HT-29 (cell line): ENCODE measurements at regions not wholly inside any gene's neighbourhood (a gene's known extent, or its start where the extent isn't known, plus 50 kb on each side); places are given as distances from the start of the nearest gene placed in this dataset.

Experiments
- DNase-seq: peaks from one replicate; pipeline ENCODE4 v3.0.0-alpha.2; 2015; ENCODE audit warnings: low spot score

GRCh38 chr6:4297348-4297747, 162.0 kb upstream of the ECI2 start:
- no peak for DNase-seq

DNA sequence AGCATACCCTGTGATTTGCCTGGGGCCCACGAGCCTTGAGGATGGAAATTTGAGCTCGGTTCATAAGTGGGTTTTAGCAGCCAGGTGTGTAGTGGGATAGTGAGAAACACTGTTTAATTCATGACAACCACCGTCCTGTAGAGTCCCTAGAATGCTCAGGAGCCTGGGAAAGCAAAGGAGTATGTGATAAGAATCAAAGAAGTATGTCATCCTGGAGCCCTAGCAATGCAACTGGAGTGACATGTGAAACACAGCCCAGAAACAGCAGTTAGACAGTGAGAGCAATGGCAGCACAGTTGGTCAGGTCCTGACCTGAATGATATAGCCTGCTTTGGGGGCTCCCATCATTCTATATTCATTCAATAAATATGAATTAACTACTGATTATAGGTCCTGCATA, 161.2 kb upstream of the ECI2 start:
- DNase-seq: no peak

- no peak for DNase-seq
Measured at GRCh38 chr6:4295783-4296155, 160.4 kb upstream of the ECI2 start.

- DNase-seq: no peak
Measured at GRCh38 chr6:4295058-4295782, 159.8 kb upstream of the ECI2 start.

DNA sequence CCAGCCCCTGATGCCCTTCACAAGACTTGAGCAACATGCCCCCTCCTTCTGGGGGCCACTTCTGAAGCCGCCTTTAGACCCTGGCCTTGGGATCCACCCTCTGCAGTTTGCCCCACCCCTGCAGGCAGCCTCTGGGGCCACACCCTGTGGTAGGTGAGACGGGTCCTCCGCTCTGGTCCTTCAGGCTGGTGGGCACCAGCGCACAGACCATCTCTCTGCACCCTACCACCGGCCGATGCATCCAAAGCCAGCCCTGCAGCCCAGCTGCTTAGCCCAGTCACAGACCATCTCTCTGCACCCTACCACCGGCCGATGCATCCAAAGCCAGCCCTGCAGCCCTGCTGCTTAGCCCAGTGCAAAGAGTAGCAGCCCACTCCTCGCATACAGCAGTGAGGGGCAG, 159.3 kb upstream of the ECI2 start:
- no peak for DNase-seq

- no peak for DNase-seq
Measured at GRCh38 chr6:4291453-4292403, 156.4 kb upstream of the ECI2 start.

DNA sequence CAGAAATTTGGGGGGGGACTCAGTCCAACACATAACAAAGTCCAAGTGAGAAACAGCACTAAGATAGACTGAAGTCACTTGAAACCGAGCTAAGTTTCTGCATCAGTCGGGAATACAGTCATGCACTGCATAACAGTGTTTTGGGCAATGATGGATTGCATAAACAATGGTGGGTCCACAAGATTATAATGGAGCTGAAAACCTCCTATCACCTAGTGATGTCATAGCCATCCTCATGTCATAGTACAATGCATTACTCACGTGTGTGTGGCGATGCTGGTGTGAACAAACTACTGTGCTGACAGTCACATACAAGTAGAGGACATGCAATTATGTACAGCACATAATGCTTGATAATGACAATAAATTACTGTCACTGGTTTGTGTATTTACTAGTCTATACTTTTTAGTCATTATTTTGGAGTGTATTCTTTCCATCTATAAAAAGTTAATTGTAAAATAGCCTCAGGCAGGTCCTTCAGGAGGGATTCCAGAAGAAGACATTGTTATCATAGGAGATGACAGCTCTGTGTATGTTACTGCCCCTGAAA, 154.5 kb upstream of the ECI2 start:
- no peak for DNase-seq

DNA sequence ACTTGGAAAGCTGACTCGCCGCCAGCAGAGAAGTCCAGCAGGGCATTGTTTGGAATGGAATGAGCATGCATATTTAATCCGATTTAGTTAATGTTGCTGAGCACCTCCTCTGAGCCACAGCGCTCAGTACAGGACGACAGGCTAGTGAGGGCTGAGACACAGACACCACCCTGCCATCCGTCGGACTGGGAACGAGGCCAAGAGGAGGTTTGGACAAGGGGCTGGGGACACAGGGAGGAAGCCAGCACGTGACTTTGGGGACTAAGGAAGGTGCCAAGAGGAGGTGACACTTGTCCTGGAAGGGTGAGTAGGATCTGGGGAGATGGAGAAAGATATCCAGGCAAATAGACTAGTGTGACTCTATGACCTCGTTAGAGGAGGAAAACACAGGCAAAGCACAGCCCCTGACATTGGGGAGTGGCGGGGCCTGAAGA, 152.5 kb upstream of the ECI2 start:
- DNase-seq: no peak

DNA sequence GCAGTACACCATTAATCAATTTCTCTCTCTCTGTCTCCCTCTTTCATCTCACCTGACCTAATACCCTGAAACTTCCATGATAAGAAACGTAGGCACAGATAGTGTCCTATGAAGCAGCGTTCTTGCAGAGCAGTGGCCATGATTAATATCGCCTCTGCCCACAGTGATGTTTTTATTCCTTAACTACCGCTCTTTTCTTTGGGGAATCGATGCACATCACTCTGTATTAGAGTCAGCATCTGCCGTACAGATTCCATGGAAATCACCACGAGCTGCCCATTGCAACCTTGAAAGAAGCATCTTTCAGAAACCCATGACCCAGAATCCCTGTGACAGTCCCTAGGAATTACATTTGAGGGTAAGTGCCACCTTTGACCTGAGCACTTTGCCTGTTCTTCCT, 152.0 kb upstream of the ECI2 start:
- no peak for DNase-seq

DNA sequence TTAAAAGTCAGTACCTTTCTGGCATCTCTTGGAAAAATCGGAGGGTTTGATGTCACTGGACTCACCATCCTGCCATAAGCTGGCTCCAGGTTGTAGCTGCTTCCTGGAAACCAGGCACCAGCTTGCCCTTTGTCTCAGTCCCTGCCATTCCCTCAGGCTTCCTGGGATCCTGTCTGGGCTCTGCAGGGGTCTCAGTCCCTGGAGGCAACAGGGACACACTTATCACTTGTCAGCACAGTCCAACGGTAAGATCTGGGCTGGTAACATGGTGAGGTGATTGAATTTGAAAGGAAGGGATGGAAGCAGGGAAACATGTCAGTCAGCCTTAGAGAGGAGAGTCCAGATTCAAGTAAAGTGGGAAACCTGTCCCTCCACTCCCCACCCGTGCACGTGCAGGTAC, 147.6 kb upstream of the ECI2 start:
- DNase-seq: no peak

- DNase-seq: peak; percentile 24
Measured at GRCh38 chr6:4281341-4282293, 146.2 kb upstream of the ECI2 start.

DNA sequence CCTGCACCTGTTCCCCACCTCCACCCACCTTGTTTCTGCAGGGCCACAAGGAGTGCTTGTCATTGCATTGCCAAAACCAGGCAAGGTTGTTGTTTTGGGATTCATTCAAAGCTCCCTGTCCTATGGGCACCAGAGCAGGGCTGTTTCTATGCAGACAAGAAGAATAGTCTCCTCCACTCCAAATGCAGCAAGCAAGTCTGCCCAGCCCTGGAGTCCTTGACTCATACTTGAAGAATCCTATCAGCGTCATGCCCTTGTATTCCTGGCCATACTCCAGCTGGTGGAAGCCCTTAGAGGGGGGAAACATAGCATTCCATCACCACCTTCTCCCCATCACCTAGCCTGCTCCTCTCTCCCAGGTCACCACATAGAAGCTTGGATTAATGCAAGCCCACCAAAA, 145.3 kb upstream of the ECI2 start:
- no peak for DNase-seq

DNA sequence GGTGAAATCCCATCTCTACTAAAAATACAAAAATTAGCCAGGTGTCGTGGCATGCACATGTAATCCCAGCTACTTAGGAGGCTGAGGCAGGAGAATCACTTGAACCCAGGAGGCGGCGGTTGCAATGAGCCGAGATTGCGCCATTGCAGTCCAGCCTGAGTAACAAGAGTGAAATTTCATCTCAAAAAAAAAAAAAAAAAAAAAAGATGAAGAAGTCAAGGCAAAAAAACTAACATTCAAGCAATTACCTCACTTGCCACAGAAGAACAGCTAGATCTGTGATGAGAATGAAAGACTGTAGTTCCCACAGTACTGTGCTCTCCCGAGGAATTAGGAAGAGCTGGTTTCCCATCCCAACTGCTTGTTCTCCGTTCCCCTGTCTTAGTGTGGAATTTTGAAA, 144.7 kb upstream of the ECI2 start:
- no peak for DNase-seq

- DNase-seq: no peak
Measured at GRCh38 chr6:4274382-4275082, 139.2 kb upstream of the ECI2 start.

DNA sequence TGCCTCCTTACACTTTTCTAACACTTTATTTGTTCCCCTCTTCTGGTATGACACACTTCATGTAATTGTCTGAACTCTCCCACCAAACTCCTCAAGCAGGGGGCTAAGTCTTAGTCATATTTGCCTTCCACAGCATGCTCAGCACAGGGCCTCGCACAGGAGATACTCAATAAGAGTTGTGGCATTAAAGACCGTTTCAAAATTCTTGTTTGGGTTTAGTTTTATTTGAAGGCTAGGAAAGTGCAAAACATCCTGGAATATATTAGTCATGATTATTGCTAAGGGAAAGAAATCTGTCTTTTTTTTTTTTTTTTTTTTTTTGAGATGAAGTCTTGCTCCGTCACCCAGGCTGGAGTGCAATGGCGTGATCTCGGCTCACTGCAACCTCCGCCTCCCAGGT, 137.6 kb upstream of the ECI2 start:
- DNase-seq: no peak

- no peak for DNase-seq
Measured at GRCh38 chr6:4271761-4272470, 136.5 kb upstream of the ECI2 start.

DNA sequence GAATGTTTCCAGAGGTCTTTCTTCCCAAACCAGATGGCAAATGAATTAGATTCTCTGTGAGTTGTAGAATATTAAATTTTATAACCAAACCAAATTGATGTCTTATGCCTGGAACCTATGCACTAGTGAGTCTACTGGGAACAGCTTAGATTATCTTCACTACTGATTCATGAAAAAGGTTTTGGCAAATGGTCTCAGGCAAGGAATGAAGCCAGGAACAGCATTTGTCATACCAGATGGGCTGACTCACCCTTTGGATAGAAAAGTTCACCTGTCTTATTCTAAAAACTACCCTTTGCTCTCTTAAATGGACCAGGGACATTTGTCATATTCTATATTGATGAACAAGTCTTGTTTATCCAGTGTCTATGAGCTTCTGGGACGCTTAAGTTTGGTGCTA, 135.4 kb upstream of the ECI2 start:
- no peak for DNase-seq

- no peak for DNase-seq
Measured at GRCh38 chr6:4270001-4270400, 134.6 kb upstream of the ECI2 start.

DNA sequence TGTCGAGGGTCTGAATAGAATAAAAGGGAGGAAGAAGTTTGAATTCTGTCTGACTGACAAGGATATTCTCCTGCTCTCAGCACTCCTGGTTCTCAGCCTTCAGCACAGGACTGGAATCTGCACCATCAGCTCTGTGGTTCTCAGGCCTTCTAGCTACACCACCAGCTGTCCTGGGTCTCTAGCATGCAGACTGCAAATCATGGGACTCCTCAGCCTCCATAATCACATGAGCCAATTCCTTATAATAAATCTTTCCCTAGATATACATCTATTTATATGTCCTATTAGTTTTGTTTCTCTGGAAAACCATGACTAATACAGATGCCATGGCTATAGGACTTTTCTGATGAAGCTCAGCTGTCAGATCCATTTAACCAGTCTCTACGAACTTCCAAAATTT, 132.8 kb upstream of the ECI2 start:
- DNase-seq: no peak

- DNase-seq: no peak
Measured at GRCh38 chr6:4265740-4266139, 130.4 kb upstream of the ECI2 start.
